ENCODE measurements at regions not wholly inside any gene's neighbourhood (a gene's known extent, or its start where the extent isn't known, plus 50 kb on each side); places are given as distances from the start of the nearest gene placed in this dataset.

DNA sequence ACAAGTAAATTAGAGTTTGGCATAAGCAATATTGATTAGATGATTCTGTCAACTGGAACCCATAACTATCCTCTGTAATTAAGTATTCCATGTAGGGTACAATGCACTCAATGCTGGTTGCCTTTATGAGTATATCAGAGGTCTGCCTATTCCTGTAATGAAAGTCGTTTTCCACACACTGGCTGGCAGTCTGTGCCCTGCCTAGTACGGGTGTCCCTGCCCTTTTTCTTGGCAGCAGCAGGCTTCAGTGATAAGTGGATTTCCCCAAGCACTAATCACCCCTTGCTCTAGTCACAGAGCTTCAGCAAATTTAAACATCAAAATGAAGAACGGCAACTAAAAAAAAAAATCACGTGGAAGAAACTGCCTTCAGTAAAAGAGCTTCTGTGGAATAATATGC, 294.8 kb upstream of the STT3B start:
- TF ChIP-seq, protein P1, sequence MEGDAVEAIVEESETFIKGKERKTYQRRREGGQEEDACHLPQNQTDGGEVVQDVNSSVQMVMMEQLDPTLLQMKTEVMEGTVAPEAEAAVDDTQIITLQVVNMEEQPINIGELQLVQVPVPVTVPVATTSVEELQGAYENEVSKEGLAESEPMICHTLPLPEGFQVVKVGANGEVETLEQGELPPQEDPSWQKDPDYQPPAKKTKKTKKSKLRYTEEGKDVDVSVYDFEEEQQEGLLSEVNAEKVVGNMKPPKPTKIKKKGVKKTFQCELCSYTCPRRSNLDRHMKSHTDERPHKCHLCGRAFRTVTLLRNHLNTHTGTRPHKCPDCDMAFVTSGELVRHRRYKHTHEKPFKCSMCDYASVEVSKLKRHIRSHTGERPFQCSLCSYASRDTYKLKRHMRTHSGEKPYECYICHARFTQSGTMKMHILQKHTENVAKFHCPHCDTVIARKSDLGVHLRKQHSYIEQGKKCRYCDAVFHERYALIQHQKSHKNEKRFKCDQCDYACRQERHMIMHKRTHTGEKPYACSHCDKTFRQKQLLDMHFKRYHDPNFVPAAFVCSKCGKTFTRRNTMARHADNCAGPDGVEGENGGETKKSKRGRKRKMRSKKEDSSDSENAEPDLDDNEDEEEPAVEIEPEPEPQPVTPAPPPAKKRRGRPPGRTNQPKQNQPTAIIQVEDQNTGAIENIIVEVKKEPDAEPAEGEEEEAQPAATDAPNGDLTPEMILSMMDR (IDR thresholded peaks at IDR 0.05; ENCODE audit: low read depth, low read length, missing control alignments): no peak
- no peak for DNase-seq (ENCODE audit: low read depth)
- H3K4me3 ChIP-seq (ENCODE audit: low read depth, low read length): no peak overlapping the region

DNA sequence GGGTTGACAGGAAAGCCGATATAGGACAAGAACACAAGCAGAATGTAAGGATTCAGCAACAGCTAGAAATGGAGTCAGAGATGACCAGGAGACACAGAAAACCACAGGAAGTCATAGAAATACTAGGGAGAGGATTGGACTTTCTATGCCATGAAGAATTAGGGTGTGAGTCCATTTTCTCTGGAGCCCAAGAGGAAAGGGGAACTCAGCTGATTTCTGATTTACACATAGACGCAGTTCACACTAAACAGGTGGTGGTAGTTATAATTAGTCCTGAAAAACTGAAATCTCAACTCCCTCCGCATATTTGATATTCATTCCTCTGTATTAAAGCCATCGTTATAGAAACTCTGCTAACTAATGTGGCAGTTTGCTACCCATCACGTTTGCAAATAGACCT, 292.7 kb upstream of the STT3B start:
- DNase-seq (ENCODE audit: low read depth): no peak
- TF ChIP-seq, protein P1 (IDR thresholded peaks at IDR 0.05; ENCODE audit: low read depth, low read length, missing control alignments): no peak
- H3K4me3 ChIP-seq (ENCODE audit: low read depth, low read length): no peak overlapping the region

DNA sequence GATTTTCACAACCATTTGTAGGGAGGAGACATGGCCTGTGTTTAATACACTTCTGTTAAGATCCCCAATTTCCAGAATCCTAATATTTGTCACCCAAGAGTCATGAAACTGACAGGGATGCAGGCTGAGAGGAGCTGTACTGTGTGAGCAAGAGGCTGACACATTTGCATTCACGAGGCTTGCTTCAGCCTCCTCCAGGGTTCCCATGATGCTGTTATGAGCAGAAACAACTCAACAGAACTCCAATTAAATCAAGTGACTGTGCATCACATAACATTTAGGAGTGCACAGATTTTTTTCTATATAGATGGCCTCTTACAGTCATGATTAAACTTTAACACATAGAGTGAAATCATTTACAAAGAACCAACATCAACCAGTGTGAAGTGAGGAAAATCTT, 292.3 kb upstream of the STT3B start:
- H3K4me3 ChIP-seq (ENCODE audit: low read depth, low read length): no peak overlapping the region
- DNase-seq (ENCODE audit: low read depth): no peak
- TF ChIP-seq, protein P1 (IDR thresholded peaks at IDR 0.05; ENCODE audit: low read depth, low read length, missing control alignments): no peak

DNA sequence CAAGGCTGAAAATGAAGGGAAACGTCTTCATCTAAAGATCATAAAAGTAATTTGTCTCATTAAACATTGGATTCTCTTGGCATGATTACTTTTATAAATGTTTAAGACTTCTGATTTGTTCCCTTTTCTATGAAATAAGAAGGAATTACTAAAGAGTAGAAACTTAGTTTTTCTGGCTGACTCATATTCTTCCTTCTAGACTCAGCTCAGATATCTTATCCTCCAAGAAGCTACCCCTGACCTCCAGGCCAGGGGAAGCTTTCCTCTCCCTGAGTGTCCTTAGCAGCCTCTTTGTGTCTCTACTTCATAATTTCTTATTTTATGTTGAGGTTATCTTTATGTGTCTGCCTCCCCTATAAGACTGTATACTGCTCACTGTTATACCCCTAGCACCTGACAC, 291.9 kb upstream of the STT3B start:
- DNase-seq (ENCODE audit: low read depth): no peak
- TF ChIP-seq, protein P1 (IDR thresholded peaks at IDR 0.05; ENCODE audit: low read depth, low read length, missing control alignments): no peak
- H3K4me3 ChIP-seq (ENCODE audit: low read depth, low read length): no peak overlapping the region

DNA sequence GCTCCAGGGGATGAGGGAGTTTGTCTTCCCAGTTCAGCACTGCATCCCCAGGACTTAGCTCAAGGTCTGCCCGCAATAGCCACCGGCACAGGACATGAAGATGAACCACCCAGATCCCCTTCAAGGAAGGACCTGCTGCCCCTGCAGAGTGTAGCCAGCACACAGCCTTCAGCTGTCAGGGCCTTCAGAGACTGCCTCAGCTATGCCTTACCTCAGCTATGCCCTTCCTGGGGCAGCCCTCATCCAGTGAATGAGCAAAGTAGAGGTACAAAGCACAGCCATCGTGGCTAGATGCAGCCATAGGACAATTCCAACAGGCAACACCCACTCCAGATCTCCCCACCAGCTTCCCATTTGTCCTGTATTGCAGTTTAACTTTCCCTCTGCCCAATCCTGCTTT, 291.2 kb upstream of the STT3B start:
- TF ChIP-seq, protein P1 (IDR thresholded peaks at IDR 0.05; ENCODE audit: low read depth, low read length, missing control alignments): no peak
- no peak for DNase-seq (ENCODE audit: low read depth)
- no peak overlapping the region for H3K4me3 ChIP-seq (ENCODE audit: low read depth, low read length)

DNA sequence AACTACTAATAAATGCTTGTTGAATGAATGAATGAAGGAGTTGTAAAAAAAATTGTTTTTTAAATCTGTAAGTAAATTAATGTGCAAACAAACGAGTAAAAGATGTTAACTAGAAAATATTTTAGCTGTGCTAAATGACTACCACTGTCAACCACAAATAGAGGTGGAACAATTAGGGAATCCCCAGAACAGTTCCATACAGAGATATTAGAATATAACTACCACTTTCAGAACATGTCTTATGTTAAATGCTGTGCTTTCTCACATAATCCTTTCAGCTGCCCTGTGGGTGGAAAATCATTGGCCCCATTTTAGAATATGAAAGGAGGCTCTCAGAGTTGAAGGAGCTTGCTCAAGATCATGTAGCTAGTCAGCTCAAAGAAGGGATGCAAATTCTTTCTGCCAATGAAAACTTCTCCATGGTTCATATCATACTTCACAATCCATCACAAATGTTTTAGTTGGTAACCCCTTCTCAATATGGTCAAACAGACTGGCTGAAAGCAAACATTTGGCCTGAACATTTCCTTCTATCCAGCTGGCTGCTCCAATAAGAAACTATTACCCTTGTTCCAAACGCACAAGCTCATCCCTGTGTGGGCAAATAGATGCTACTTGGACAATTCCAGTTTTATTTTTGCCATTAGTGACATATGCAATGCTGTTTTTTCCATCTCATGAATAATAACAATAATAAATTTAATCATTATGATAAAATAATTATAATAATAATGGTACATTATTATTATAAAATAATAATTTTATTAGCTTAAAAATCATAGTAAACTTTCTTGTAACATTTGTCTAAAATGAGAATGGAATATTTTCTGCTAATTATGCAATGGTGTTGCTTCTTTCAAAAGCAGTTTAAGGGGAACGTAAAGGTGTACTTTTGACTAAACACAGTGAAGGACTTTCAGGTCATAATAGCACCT, 290.4 kb upstream of the STT3B start:
- no peak for DNase-seq (ENCODE audit: low read depth)
- H3K4me3 ChIP-seq (ENCODE audit: low read depth, low read length): no peak overlapping the region
- TF ChIP-seq, protein P1 (IDR thresholded peaks at IDR 0.05; ENCODE audit: low read depth, low read length, missing control alignments): no peak

Data from GM12864 (cell line).